Effector CD8-positive, alpha-beta T cell (primary cell): ENCODE measurements at regions not wholly inside any gene's neighbourhood (a gene's known extent, or its start where the extent isn't known, plus 50 kb on each side); places are given as distances from the start of the nearest gene placed in this dataset.
"Not testable (repeated sequence)": the region's sequence is repeated elsewhere in the genome, so short reads cannot be mapped to it uniquely, and the experiment has no call there.

Experiments
- DNase-seq: peaks from one replicate; lab custom pipeline; 2025; lab: John Stamatoyannopoulos, UW

DNA sequence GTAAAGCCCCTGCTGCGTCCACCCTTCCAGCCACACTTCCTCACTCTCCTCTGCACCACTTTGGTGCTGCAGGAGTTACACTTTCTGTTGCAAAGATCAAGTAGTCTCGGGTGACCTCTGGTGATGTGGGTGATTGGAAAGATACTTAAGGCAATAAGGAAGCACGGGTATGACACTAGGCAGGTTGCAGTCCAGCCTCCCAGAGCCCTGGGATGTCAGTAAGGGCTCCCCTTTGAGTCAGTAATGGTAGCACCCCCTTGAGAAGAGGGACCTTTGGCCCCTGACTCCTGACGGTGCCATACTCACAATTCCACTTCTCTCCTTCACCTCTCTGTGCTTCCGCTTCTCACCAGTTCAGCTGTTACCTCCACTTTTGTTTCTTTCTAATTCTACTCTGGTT, 84.1 kb upstream of the KIF2A start:
- DNase-seq: not testable (repeated sequence)

DNA sequence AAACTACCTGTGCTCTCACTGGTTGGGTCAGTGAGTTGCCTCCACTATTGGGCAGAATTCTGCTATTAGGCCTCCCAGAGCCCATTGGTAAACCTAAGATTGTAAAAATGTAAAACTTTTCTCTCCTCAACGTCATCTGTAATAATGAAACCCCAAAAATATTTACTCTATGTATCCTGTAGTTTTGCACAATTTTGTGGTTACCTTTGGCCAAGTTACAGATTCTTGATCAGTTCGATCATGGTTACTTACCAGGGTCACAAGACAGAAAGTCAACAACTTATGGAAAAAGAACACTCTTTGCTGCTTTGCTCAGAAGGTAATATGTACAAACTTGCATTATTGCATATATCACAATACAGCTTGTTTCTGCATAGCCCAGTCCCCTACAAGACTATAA, 83.7 kb upstream of the KIF2A start:
- not testable (repeated sequence) for DNase-seq

DNA sequence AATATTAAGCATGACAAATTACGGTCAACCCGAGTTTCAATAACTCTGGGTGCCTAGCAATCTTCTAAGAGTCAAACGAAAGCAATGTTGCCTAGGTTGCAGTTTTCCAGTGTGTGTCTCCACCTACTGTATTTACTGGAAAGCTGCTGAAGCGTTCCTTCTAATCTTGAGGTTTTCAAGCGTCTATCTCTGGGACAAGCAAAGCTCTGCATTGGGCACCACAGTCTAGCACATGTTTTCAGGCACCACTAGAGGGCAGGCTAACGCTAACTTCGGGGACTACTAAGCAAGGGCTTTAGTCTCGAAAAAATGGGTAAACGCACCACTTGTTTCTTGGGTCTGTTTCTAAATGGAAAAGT, 82.7 kb upstream of the KIF2A start:
- DNase-seq: not testable (repeated sequence)

DNA sequence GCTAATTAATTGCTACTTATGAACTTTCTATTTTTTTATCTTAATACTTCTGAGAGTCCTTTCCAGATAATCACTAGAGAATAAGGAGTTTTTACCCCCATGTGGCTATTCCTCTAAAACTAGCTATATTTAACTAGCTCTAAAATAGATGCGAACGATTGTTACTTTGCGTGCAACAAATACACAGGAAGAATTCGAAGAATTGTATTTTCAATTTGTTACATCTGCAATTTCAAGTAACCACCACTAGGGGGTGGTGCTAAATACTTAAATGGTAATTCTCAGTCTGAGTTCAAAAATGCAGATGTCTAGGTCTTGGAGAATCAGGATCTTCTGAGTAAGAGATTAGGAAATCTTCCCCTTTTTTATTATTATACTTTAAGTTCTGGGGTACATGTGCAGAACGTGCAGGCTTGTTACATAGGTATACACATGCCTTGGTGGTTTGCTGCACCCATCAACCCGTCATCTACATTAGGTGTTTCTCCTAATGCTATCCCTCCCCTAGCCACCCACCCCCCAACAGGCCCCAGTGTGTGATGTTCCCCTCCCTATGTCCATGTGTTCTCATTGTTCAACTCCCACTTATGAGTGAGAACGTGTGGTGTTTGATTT, 80.9 kb upstream of the KIF2A start:
- not testable (repeated sequence) for DNase-seq

DNA sequence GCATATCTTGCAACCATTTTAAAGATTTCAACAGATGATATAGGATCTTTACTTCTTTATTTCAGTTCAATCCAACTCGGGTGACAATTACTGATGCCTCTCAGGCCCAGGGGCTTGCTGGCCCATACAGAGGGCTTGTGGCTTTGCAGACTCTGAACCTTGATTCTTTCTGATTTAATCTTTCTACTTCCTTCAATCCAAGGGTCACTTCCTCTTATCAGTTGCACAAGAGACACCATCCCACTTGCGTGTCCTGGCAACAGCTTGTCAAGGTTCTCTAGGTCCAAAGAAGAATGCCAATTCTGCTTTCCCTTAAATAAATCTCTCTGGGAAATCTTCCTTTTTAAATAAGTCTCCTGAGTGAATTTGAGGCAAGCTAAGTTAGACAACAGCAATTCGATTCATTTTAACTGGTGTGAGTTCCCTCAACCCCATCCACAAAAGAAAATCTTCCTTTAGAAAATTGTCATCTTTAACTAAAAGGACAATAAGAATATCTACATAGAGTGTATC, 75.1 kb upstream of the KIF2A start:
- not testable (repeated sequence) for DNase-seq

DNA sequence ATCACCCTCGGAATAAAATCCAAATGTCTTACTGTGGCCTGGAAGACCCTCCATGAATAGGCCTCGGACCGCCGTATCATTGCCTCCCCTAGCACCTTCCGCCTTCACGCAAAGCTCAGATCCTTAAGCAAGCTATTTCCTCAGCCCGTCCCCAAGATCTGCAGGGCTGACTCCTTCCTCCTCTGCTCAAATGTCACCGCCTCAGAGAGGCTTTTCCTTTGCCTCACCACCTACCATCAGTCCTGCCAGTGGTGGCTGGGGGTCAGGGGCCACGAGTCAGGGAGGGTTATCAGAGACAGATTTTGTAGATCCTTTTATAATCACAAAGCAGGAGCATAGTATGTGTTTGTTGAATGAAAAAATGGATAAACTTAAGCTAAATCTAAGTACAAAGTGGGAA, 74.4 kb upstream of the KIF2A start:
- DNase-seq: no peak

DNA sequence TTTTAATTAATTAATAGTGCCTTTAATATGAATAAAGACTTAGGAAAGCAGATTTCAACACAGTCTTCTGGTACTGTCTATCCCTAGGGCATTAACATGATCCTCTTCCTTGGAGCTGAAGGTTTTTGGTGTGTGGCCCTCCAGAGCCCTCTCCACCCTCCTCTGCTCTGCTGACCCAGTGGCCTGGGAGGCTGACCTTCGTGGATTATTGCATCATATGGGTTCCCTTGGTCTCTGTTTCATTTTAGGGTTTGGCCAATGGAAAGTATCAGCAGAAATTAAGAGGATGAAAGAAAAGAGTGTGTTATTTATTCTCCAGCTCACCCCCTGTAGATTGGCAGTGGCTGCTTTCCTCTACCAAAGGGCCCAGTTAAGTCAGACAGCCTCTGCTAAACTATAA, 73.8 kb upstream of the KIF2A start:
- DNase-seq: not testable (repeated sequence)

DNA sequence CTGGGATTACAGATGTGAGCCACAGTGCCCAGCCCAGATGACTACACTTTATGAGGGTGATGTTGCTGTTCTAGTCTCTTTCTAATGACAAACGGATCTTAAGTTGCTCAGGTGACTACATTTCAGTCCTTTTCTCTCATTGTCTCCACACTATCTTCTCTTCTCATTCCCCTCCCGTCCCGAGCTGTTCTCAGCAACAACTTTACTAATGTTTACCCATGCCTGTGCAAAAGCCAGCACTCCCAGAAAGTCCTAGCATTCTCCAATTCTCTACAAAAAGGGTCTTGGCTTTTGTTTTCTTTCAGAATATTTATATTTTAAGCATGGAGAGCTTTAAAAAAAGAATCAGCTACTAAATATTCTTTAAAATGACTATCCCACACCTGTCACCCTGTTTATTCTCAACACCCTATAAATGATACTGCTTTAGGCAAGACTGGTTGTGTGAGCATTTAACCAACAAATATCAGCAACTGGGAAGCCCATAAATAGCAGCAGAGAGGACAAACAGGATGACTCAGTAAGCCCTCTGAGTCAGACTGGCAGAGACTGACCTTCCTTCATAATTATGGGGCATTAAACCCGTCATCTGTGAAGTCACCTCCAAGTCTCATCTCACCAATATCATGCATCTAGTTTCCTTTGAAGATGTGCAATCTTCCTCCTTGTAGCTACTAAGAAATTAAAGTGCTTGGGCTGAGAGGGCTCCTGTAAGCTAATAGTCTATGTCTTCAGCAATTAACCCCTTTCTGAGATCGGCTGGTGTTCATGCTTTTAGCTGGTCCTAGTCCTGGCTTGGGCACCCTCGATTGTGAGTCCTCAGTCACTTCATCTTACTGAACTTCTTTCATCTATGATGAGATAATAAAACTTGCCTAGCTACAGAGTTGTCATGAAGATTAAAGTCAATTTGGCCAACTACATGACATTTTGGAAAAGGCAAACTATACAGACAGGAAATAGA, 72.6 kb upstream of the KIF2A start:
- DNase-seq: not testable (repeated sequence)

DNA sequence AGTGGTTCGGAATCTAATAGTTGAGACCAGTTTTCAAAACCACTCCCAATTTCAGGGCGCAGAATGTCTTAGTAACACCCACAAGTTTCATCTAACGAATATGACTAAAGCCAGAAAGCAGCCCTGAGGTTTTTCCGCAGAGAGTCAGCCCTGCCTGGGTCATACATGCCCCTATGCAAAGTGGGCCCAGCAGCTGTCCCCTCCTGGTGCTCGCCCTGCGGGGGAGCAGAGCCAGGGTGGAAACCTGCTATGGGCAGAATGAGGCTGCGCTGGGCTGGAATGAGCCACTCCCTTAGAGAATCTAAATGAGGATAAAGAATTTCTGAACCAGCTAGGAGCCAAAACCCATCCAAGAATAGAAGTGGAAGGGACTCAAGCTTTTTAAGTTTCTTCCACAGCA, 69.4 kb upstream of the KIF2A start:
- not testable (repeated sequence) for DNase-seq

DNA sequence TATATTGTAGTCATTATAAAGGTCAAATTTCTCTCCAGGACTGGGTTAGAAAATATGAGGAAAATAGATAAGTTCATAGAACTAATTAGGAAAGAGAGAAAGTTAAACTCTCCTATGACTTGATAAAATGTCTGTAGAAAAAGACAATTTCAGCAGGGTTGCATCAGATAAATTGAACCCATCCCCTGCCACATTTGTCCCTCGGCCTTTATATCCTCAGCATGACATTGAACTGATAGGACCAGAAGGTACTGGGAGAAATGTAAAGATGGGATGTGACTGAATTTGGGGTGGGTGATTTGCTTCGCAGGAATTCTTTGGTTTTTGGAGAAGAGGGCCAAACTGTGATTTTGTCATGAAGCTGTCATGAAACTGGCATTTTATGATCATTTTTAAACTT, 68.1 kb upstream of the KIF2A start:
- DNase-seq: not testable (repeated sequence)

DNA sequence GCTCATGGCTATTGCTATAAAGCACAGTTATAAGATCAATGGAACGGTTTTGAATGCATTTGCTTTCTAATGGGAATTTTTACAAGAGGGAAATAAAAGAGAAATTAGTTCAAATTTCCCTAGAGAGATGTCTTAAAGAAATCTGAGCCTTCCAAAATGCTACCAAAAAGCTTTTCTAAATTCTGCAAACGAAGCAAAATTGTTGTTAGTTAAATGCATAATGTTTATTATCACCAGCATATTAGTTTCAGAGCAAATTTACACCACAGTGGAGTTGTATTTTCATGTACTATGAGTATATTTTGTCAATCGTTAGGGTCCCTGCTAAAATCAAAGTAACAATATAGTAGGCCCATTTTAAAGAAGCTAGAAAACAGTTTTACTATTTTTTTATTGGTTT, 67.4 kb upstream of the KIF2A start:
- DNase-seq: not testable (repeated sequence)

DNA sequence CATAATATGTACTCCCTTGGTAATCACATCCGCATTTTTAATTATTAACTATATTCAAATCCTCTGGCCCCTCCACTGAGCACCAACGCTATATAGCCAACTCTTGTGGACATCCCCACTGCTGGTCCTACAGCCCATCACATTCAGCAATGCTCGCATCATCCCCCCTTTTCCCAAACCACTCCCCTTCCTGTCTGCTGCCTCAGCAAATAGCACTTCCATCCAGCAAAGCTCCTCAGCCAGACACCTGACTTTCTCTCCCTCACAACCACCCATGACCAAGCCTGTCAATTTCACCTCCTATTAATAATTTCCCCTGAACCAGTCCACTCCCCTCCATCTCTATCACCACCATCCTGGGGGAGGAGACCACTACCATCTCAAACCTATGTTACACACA, 65.5 kb upstream of the KIF2A start:
- DNase-seq: not testable (repeated sequence)

DNA sequence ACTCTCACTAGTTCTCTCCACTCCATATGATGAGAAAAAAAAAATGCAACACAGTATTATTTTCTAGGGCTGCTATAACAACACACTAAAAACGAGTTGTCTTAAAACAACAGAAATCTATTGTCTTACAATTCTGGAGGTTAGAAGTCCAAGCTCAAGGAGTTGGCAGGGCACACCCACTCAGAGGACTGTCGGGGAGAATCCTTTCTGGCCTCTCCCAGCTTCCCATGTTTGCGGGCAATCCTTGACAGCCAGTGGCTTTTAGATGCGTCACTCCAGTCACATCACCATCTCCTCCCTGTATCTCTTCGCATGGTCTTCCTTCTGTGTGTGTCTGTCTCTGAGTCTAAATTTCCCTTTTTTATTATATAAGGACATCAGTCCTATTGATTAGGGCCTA, 64.0 kb upstream of the KIF2A start:
- not testable (repeated sequence) for DNase-seq

DNA sequence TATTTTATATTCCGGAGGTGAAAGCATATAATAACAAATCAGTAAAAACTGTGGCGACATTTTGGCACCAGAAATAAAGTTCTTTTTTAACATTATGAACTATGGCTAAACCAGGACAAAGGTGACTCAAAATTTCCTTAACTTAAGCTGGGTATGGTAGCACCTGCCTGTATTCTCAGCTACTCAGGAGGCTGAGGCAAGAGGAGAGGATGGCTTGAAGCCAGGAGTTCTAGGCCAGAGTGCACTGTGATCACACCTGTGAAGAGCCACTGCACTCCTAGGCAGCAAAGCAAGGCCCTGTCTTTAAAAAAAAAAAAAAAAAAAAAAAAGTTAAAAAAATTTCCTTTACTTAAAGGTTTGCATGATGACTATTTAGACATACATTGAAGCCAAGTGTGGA, 63.0 kb upstream of the KIF2A start:
- DNase-seq: not testable (repeated sequence)

DNA sequence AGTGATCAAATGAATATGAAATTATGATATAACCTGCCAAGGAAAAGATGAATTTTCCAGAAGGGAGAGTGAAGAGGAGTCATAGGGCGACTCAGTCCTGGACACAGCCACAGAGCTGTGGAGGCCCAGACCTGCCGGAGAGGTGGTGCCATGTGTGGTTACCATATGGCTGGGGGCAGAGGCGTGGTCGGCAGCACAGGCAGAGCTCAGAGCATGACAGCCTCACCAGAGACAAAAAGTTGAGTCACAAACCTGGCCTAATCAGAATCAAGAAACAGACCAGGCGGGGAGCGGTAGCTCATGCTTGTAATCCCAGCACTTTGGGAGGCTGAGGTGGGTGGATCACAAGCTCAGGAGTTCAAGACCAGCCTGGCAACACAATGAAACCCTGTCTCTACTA, 57.8 kb upstream of the KIF2A start:
- DNase-seq: not testable (repeated sequence)

DNA sequence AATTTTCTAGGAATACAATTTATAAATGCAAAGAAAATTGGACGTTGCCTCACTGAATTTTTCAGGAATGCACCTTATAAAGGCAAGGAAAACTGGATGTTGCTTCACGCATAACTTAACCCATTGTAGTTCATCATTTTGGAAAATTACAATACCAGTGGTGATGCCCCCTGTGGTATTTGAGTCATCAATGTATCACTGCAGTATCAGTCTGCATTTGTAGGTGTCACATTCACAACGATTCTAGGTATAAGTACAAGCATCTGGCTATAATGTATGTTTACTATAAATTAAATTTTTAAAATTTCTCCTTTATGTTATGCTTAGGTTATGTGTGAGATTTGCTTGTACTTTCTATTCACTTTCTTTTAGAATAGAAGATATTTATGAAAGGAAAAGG, 55.9 kb upstream of the KIF2A start:
- DNase-seq: not testable (repeated sequence)

DNA sequence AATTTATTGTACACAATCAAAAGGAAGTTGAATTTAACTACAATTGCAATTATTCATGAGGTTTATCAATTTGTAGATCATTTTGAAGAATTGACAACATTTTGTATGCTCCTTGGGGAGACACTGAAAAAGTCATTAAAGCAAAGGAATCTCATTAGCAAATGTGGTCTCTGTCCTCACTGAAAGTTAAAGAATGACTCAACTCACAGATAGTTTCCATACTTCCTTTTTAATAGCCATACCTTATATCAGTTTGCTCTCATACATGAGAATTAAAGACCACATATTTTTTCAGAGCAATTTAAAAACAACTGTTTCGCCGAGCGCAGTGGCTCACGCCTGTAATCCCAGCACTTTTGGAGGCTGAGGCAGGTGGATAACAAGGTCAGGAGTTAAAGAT, 55.1 kb upstream of the KIF2A start:
- not testable (repeated sequence) for DNase-seq

DNA sequence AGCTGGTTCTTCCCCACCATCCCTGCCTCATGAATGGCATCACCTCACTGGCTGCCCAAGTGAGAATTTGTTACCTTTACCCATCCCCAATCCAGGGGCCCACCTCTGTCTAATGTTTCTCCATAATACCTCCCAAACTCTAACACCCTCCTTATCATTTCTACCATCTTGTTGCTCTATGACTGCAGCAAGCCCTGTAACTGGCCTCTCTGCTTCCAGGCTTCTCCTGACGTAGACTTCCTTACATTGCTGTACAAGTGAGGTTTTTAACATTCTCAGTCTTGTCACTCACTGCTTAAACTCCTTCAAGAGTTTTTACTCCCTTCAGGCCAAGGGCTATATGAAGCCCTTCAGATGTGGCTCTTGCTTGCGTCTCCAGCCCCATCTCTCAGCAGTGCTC, 53.5 kb upstream of the KIF2A start:
- DNase-seq: not testable (repeated sequence)

DNA sequence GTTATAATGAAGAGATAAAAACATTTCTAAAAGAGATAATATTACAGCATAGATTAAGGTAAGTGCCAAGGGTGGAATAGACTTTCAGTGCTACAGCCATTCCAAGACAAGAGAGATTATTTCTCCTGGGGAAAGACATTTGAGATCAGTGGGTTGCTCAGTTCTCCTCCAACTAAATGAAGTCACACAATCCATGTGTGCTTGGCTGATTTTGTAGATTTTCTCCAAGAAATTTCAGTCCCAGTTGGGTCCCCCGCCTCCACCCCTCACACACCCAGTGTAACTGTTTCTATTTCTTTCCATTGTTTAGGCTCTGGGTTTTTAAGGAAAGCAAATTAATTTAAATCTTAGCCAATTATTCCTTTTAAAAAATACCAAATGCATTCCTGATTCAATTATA, 50.5 kb upstream of the KIF2A start:
- not testable (repeated sequence) for DNase-seq

DNA sequence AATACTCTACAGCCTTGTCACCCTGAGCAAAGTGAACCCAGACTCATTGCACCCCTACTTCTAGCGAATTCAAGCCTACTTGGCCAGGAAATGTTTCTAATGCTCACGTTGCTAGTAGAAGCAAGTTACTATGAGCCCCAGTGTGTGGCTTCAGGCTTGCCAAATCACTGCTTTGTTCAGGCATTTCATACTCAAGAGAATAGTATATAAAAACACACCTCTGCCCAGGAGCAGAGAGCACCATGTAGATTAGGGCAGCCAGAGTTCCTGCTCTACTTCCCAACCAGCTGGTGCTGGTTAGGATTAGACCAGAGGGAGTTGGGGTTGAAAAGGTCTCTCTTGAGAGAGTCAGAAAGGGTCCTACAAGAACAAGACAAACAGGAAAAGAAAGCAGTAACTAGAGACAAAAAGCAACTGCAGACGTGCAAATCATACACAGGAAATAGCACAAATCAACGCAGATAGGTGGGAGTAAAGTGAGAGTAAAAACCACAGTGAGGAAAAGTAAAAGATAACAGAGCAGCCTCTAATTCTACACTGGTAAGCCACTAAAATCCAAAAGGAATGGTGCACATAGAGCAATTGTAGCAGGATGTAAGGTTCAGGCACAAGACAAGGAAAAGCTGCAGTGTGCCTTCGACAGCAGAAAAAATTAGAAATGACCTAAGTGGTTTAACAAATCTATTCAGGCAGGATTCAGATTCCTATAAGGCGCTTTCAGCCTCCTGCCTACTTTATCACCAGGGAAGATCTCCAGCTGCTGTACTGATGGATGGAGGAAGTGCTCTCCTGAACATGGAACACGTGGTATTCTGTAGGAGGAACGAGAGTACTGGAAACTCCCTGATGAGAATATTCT, 49.6 kb upstream of the KIF2A start:
- no peak for DNase-seq
